ENCODE measurements at regions not wholly inside any gene's neighbourhood (a gene's known extent, or its start where the extent isn't known, plus 50 kb on each side); places are given as distances from the start of the nearest gene placed in this dataset.

DNA sequence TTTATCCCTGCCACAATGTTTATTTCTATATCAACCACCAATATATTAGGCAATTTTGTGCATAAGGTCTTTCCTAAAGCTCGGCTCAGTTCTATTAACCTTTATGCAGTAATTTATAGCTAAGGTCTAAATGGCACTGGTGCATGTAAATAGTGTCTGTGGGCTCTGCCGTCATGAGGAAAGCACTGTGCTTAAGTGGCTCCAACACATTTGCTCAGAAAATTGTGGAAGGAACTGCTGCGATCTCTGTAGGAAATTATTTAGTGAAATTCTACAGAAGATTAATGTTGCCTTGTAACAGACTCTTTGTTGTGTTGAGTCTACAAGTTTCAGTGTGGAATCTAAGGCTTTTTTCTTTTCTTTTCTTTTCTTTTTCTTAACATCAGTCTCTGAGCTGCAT is 54.0 kb upstream of the EGLN3 start:
- DNase-seq: no peak

GRCh38 chr14:34003691-34004090 is 52.8 kb upstream of the EGLN3 start:
- DNase-seq: no peak

DNA sequence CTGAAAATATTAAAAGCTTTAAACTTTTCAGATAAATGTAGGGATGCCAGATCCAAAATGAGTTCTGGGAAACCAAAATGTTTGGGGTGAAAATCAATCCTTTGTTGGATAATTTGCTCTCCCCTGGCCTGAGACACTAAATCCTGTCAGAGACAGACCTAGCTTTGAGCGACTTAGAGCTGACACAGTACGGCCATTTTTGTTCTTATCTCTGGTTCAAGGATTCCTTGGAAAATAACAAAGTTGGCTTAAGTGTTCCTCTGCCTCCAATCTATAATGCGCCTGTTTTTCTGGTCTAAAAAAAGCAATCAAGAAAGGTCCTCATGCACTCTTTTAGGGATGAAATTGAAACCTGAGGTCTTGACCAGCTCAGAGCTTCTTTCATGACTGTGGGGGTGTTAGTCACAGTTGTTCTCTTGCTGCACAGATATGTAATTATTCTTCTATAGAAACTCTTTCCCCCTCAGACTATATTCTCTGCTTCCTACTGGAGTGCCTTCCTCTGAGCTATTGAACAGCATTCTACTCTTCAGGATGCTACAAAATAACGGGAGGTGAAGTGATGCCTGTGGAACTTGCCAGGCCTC is 52.3 kb upstream of the EGLN3 start:
- DNase-seq: peak; percentile 44
